GM12878 (cell line): ENCODE measurements at regions not wholly inside any gene's neighbourhood (a gene's known extent, or its start where the extent isn't known, plus 50 kb on each side); places are given as distances from the start of the nearest gene placed in this dataset.

Source experiments
- ATAC-seq: fragments of 200-7000 bp; cut with Tn5 transposase; 3 replicates; pipeline ENCODE4 v1.9.1; 2020; ENCODE audit warnings: mild to moderate bottlenecking, moderate library complexity
- BruUV-seq: library from RNA; stranded (reverse); fragments of 400-500 nt; replicated peaks from 2 replicates; lab custom pipeline; 2021; lab: Mats Ljungman, UMichigan
- CTCF ChIA-PET: fragments of 300-600 bp; sonication (Branson Sonifier 250); formaldehyde crosslinking; extraction: SDS; loops from one replicate; lab custom pipeline; 2021; ENCODE audit warnings: inconsistent platforms; lab: Yijun Ruan, JAX
- POLR2A ChIA-PET: fragments of 350-600 bp; formaldehyde crosslinking; extraction: SDS; loops from one replicate; lab custom pipeline; 2021; ENCODE audit warnings: inconsistent platforms; lab: Charles Lee
- RAD21 ChIA-PET: fragments of 300-600 bp; sonication (Branson Sonifier 250); formaldehyde crosslinking; loops from one replicate; lab custom pipeline; 2023; ENCODE audit warnings: antibody characterized with exemption; ENCODE audit not compliant: unreplicated experiment; lab: Charles Lee
- SMC1A ChIA-PET: fragments of 300-600 bp; sonication (Branson Sonifier 250); formaldehyde crosslinking; loops from one replicate; lab custom pipeline; 2023; ENCODE audit not compliant: unreplicated experiment, uncharacterized antibody; lab: Charles Lee
- DNase-seq: peaks from one replicate; pipeline ENCODE4 v3.0.0-alpha.2; 2011; ENCODE audit warnings: low read depth, low spot score
- FAIRE-seq: peaks from 3 replicates; lab custom pipeline; 2011; peaks lifted over from hg19 to GRCh38; lab: Jason Lieb, UNC
- H2AFZ ChIP-seq: 2 replicates; pipeline ENCODE4 v1.6.0; 2011; ENCODE audit warnings: low read depth, low read length, control low read depth; ENCODE audit not compliant: control insufficient read depth
- H3K27ac ChIP-seq: 2 replicates; pipeline ENCODE4 v1.5.1; 2011; ENCODE audit warnings: control low read depth; ENCODE audit not compliant: control insufficient read depth, insufficient read depth
- H3K27me3 ChIP-seq, 2 experiments: replicated peaks in 1 of 2; 2 replicates each; pipeline versions ENCODE4 v1.6.0 to v1.6.1; 2011; ENCODE audit warnings: low read length in 1 of 2; ENCODE audit not compliant: control insufficient read depth in 2 of 2, insufficient read depth in 2 of 2
- H3K36me3 ChIP-seq, 2 experiments: 2 replicates each; pipeline ENCODE4 v1.5.1; 2011; ENCODE audit warnings: low read length in 1 of 2; ENCODE audit not compliant: control insufficient read depth in 2 of 2, insufficient read depth in 2 of 2
- H3K4me1 ChIP-seq: 2 replicates; pipeline ENCODE4 v1.6.1; 2011; ENCODE audit warnings: mild to moderate bottlenecking, low read length, moderate library complexity, mixed read lengths; ENCODE audit not compliant: control insufficient read depth, insufficient read depth
- H3K4me2 ChIP-seq: 2 replicates; pipeline ENCODE4 v1.6.0; 2011; ENCODE audit warnings: control low read depth; ENCODE audit not compliant: control insufficient read depth, insufficient read depth
- H3K4me3 ChIP-seq: fragments of 200-600 bp; sonication (generic); 2 replicates; pipeline ENCODE4 v1.5.1; 2016
- H3K79me2 ChIP-seq: 2 replicates; pipeline ENCODE4 v1.6.0; 2011; ENCODE audit warnings: low read length; ENCODE audit not compliant: control insufficient read depth, insufficient read depth
- H3K9ac ChIP-seq: 2 replicates; pipeline ENCODE4 v1.8.0; 2011; ENCODE audit warnings: low read length, control low read depth, mixed read lengths; ENCODE audit not compliant: control insufficient read depth, insufficient read depth
- H3K9me3 ChIP-seq: replicated peaks from 3 replicates; pipeline ENCODE4 v1.5.1; 2011; ENCODE audit warnings: mild to moderate bottlenecking, low read length; ENCODE audit not compliant: control insufficient read depth, insufficient read depth
- H4K20me1 ChIP-seq: 2 replicates; pipeline ENCODE4 v1.6.0; 2011; ENCODE audit not compliant: control insufficient read depth, insufficient read depth
- BACH1 ChIP-seq: fragments of 450-650 bp; IDR thresholded peaks from 2 replicates; pipeline ENCODE4 v1.6.1; 2017; ENCODE audit warnings: mild to moderate bottlenecking, borderline replicate concordance
- CTCF ChIP-seq, 3 experiments: IDR thresholded peaks in 2 of 3; conservative IDR thresholded peaks in 1 of 3; 2 replicates each; pipeline ENCODE4 v1.5.1; 2011; ENCODE audit warnings: low read depth in 3 of 3, low read length in 3 of 3, mild to moderate bottlenecking in 3 of 3, control low read depth in 2 of 3, moderate library complexity in 2 of 3, inconsistent platforms in 1 of 3, mixed read lengths in 1 of 3; ENCODE audit not compliant: control insufficient read depth in 2 of 3, insufficient read depth in 1 of 3; ENCODE audit errors: extremely low read depth in 1 of 3
- HDGF ChIP-seq: fragments of 450-650 bp; IDR thresholded peaks from 2 replicates; pipeline ENCODE4 v1.6.1; 2016; ENCODE audit warnings: antibody characterized with exemption
- IRF4 ChIP-seq: IDR thresholded peaks from 2 replicates; pipeline ENCODE4 v1.6.1; 2011; ENCODE audit warnings: low read depth, low read length
- KAT2A ChIP-seq: conservative IDR thresholded peaks from 2 replicates; pipeline ENCODE4 v1.6.1; 2011; ENCODE audit warnings: low read depth, low read length; ENCODE audit not compliant: control insufficient read depth
- MTA3 ChIP-seq: IDR thresholded peaks from 2 replicates; pipeline ENCODE4 v1.6.1; 2012; ENCODE audit warnings: low read length, inconsistent platforms, borderline replicate concordance
- SMARCA5 ChIP-seq: fragments of 450-650 bp; IDR thresholded peaks from 2 replicates; pipeline ENCODE4 v1.6.1; 2017; ENCODE audit warnings: mild to moderate bottlenecking
- SRF ChIP-seq, 2 experiments: IDR thresholded peaks; 2 replicates each; pipeline ENCODE4 v1.6.1; 2011; ENCODE audit warnings: low read depth in 2 of 2, low read length in 2 of 2, mild to moderate bottlenecking in 1 of 2, moderate library complexity in 1 of 2
- SUPT20H ChIP-seq: IDR thresholded peaks from 2 replicates; pipeline ENCODE4 v1.6.1; 2011; ENCODE audit warnings: low read depth, mild to moderate bottlenecking, low read length, moderate library complexity, borderline replicate concordance; ENCODE audit not compliant: control insufficient read depth
- USF1 ChIP-seq: IDR thresholded peaks from 2 replicates; pipeline ENCODE4 v1.6.1; 2011; ENCODE audit warnings: borderline replicate concordance, low read depth, mild to moderate bottlenecking, moderate library complexity, mixed read lengths, low read length; ENCODE audit not compliant: insufficient read depth; ENCODE audit errors: extremely low read length
- ZBED1 ChIP-seq: IDR thresholded peaks from 2 replicates; pipeline ENCODE4 v1.6.1; 2016; ENCODE audit warnings: borderline replicate concordance
- ZNF274 ChIP-seq: IDR thresholded peaks from one replicate; pipeline ENCODE4 v1.8.0; 2011; ENCODE audit not compliant: insufficient read length, insufficient read depth
- ZZZ3 ChIP-seq: IDR thresholded peaks from 2 replicates; pipeline ENCODE4 v1.6.1; 2011; ENCODE audit warnings: low read depth; ENCODE audit not compliant: control insufficient read depth, insufficient read length
- WGBS: methylation state at CpG from one replicate; pipeline ENCODE4 v1.1.6; 2016; ENCODE audit warnings: low lambda C conversion rate; ENCODE audit not compliant: insufficient replicate concordance, insufficient coverage; ENCODE audit errors: missing lambda C conversion rate; 5-methylcytosine and 5-hydroxymethylcytosine counted together
- in situ Hi-C: fragments of 300-500 bp; cut with MboI; formaldehyde crosslinking; loops from 9 replicates; pipeline ENCODE4 v1.14.3; 2018; ENCODE audit warnings: mixed read lengths
- intact Hi-C: fragments of 100-400 bp; cut with micrococcal nuclease; formaldehyde crosslinking; loops from one replicate; pipeline ENCODE4 v1.14.2; 2022; ENCODE audit not compliant: unreplicated experiment
- TF ChIP-seq, protein P1 (sequence below): IDR thresholded peaks from 2 replicates; pipeline ENCODE4 v1.6.1; 2012; ENCODE audit warnings: low read length, inconsistent platforms

- no peak overlapping the region for H3K27ac ChIP-seq
- no peak overlapping the region for H3K9ac ChIP-seq
- H3K4me2 ChIP-seq, result no peak overlapping the region
- no peak for ATAC-seq
- no peak overlapping the region for H3K4me3 ChIP-seq
- ChIA-PET RAD21 (no interaction called here), POLR2A (no interaction called here), SMC1A (interaction anchor here (0.6 to 2.2 kb wide), 5 partner anchors 8 to 136 kb away, joined by 3 to 8 read pairs (median 3); no protein-coding TSS in a partner anchor), CTCF (interaction anchor here (2.2 kb wide), 1 partner anchor 8 kb away, joined by 7 read pairs; no protein-coding TSS in a partner anchor)
- 74% methylated on average over 17 of the region's 17 CpGs for WGBS
- no peaks in the 10 kb centered on the region for H3K4me1 ChIP-seq
- FAIRE-seq, result no peak
- DNase-seq, result no peak
- no peaks in the 10 kb centered on the region for H3K27me3 ChIP-seq
- no peaks in the 10 kb centered on the region for H4K20me1 ChIP-seq
- no peak overlapping the region for H2AFZ ChIP-seq
- no peak for TF ChIP-seq USF1
- no peak for TF ChIP-seq KAT2A
- no peak for TF ChIP-seq ZZZ3
- no peak for TF ChIP-seq ZNF274
- no peak for TF ChIP-seq BACH1
- TF ChIP-seq ZBED1, result no peak
- TF ChIP-seq MTA3, result no peak
- no peak for TF ChIP-seq SRF (IDR thresholded peaks at IDR 0.05; ENCODE audit: low read depth in 2 of 2, low read length in 2 of 2)
- TF ChIP-seq SMARCA5, result no peak
- no peak for TF ChIP-seq IRF4
- no peak for TF ChIP-seq HDGF
- TF ChIP-seq SUPT20H, result no peak
- TF ChIP-seq, protein P1, sequence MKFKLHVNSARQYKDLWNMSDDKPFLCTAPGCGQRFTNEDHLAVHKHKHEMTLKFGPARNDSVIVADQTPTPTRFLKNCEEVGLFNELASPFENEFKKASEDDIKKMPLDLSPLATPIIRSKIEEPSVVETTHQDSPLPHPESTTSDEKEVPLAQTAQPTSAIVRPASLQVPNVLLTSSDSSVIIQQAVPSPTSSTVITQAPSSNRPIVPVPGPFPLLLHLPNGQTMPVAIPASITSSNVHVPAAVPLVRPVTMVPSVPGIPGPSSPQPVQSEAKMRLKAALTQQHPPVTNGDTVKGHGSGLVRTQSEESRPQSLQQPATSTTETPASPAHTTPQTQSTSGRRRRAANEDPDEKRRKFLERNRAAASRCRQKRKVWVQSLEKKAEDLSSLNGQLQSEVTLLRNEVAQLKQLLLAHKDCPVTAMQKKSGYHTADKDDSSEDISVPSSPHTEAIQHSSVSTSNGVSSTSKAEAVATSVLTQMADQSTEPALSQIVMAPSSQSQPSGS, result no peak
- no peak for TF ChIP-seq CTCF (IDR thresholded peaks at IDR 0.05 in 2 of 3, conservative IDR thresholded peaks at IDR 0.05 in 1 of 3; ENCODE audit: control insufficient read depth in 2 of 3, extremely low read depth in 1 of 3, insufficient read depth in 1 of 3, low read depth in 3 of 3, low read length in 3 of 3)
- BruUV-seq, result no TSS peak
- intact Hi-C loops (no loop called here), in situ Hi-C loops (no loop called here)
- peaks cover 3% of the 10 kb centered on the region; the same call in 2 of the 3 replicates for H3K9me3 ChIP-seq
- H3K79me2 ChIP-seq, result no peaks in the 10 kb centered on the region
- no peaks in the 10 kb centered on the region for H3K36me3 ChIP-seq
Measured at GRCh38 chr12:31781894-31782540, 53.2 kb upstream of the AMN1 start.
